HG02610 (cell line): ENCODE measurements at regions not wholly inside any gene's neighbourhood (a gene's known extent, or its start where the extent isn't known, plus 50 kb on each side); places are given as distances from the start of the nearest gene placed in this dataset.

ENCODE experiments used
- ATAC-seq: cut with Tn5 transposase; IDR thresholded peaks from one replicate; pipeline ENCODE4 v1.9.1; 2021; ENCODE audit warnings: mild to moderate bottlenecking, moderate library complexity; ENCODE audit not compliant: unreplicated experiment

- ATAC-seq: no peak
Observed at GRCh38 chr3:24965706-24966385, 462.2 kb upstream of the RARB start.

GRCh38 chr3:24968036-24968435, 460.0 kb upstream of the RARB start:
- no peak for ATAC-seq

- no peak for ATAC-seq
Observed at GRCh38 chr3:24972491-24972890, 455.6 kb upstream of the RARB start.

GRCh38 chr3:24981309-24981708, 446.8 kb upstream of the RARB start:
- no peak for ATAC-seq

GRCh38 chr3:24981924-24982323, 446.1 kb upstream of the RARB start:
- ATAC-seq: no peak

- ATAC-seq: no peak
Observed at GRCh38 chr3:24985668-24986067, 442.4 kb upstream of the RARB start.

- ATAC-seq: no peak
Observed at GRCh38 chr3:24986612-24987011, 441.5 kb upstream of the RARB start.

GRCh38 chr3:24999357-24999756, 428.7 kb upstream of the RARB start:
- ATAC-seq: no peak

- ATAC-seq: no peak
Observed at GRCh38 chr3:25000971-25001591, 427.0 kb upstream of the RARB start.

GRCh38 chr3:25002052-25002451, 426.0 kb upstream of the RARB start:
- ATAC-seq: no peak

- peak; percentile 96 for ATAC-seq
Observed at GRCh38 chr3:25007974-25008658, 419.9 kb upstream of the RARB start.

GRCh38 chr3:25009665-25010064, 418.4 kb upstream of the RARB start:
- ATAC-seq: no peak

GRCh38 chr3:25015599-25015998, 412.5 kb upstream of the RARB start:
- no peak for ATAC-seq

GRCh38 chr3:25018909-25019308, 409.2 kb upstream of the RARB start:
- peak; percentile 51 for ATAC-seq

- ATAC-seq: no peak
Observed at GRCh38 chr3:25019506-25019905, 408.6 kb upstream of the RARB start.

- no peak for ATAC-seq
Observed at GRCh38 chr3:25021816-25022215, 406.2 kb upstream of the RARB start.

GRCh38 chr3:25023876-25024275, 404.2 kb upstream of the RARB start:
- ATAC-seq: no peak

- ATAC-seq: no peak
Observed at GRCh38 chr3:25025236-25025635, 402.8 kb upstream of the RARB start.

- ATAC-seq: no peak
Observed at GRCh38 chr3:25027650-25028049, 400.4 kb upstream of the RARB start.

- no peak for ATAC-seq
Observed at GRCh38 chr3:25029820-25030219, 398.2 kb upstream of the RARB start.

GRCh38 chr3:25032344-25032743, 395.7 kb upstream of the RARB start:
- no peak for ATAC-seq

- peak; percentile 74 for ATAC-seq
Observed at GRCh38 chr3:25033407-25034029, 394.5 kb upstream of the RARB start.
